MM.1S (cell line): ENCODE measurements at regions not wholly inside any gene's neighbourhood (a gene's known extent, or its start where the extent isn't known, plus 50 kb on each side); places are given as distances from the start of the nearest gene placed in this dataset.

ENCODE experiments used
- EZH2 ChIP-seq: fragments of 300-600 bp; sonication (generic); optimal IDR thresholded peaks from 2 replicates; pipeline ENCODE3; 2017; ENCODE audit warnings: low read depth, mild to moderate bottlenecking, antibody characterized with exemption, low read length, mixed read lengths
- TF ChIP-seq, protein P1 (sequence below): fragments of 300-600 bp; sonication (generic); IDR thresholded peaks from 2 replicates; pipeline ENCODE4 v1.5.1; 2016; ENCODE audit warnings: antibody characterized with exemption, low read length, mixed read lengths

GRCh38 chr5:89411891-89412290 lies 528.9 kb upstream of the MEF2C start:
- TF ChIP-seq, protein P1, sequence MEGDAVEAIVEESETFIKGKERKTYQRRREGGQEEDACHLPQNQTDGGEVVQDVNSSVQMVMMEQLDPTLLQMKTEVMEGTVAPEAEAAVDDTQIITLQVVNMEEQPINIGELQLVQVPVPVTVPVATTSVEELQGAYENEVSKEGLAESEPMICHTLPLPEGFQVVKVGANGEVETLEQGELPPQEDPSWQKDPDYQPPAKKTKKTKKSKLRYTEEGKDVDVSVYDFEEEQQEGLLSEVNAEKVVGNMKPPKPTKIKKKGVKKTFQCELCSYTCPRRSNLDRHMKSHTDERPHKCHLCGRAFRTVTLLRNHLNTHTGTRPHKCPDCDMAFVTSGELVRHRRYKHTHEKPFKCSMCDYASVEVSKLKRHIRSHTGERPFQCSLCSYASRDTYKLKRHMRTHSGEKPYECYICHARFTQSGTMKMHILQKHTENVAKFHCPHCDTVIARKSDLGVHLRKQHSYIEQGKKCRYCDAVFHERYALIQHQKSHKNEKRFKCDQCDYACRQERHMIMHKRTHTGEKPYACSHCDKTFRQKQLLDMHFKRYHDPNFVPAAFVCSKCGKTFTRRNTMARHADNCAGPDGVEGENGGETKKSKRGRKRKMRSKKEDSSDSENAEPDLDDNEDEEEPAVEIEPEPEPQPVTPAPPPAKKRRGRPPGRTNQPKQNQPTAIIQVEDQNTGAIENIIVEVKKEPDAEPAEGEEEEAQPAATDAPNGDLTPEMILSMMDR: no peak
- no peak for TF ChIP-seq EZH2
